HG03565 (cell line): ENCODE measurements at regions not wholly inside any gene's neighbourhood (a gene's known extent, or its start where the extent isn't known, plus 50 kb on each side); places are given as distances from the start of the nearest gene placed in this dataset.
A peak's percentile ranks its signal among the peaks of the same experiment; 100 is the strongest.

Experiments used
- ATAC-seq: cut with Tn5 transposase; IDR thresholded peaks from one replicate; pipeline ENCODE4 v1.9.1; 2021; ENCODE audit warnings: mild to moderate bottlenecking, moderate library complexity; ENCODE audit not compliant: unreplicated experiment

- ATAC-seq: no peak
Measured at GRCh38 chr3:30350011-30350410, 256.4 kb upstream of the TGFBR2 start.

GRCh38 chr3:30350901-30351300 is 255.5 kb upstream of the TGFBR2 start:
- no peak for ATAC-seq

- ATAC-seq: no peak
Measured at GRCh38 chr3:30352410-30353318, 253.7 kb upstream of the TGFBR2 start.

- peak; percentile 99 for ATAC-seq
Measured at GRCh38 chr3:30353711-30354467, 252.5 kb upstream of the TGFBR2 start.

- no peak for ATAC-seq
Measured at GRCh38 chr3:30354513-30354912, 251.9 kb upstream of the TGFBR2 start.

GRCh38 chr3:30354972-30355371 is 251.4 kb upstream of the TGFBR2 start:
- no peak for ATAC-seq

GRCh38 chr3:30355622-30356021 is 250.8 kb upstream of the TGFBR2 start:
- no peak for ATAC-seq

- no peak for ATAC-seq
Measured at GRCh38 chr3:30356866-30357753, 249.3 kb upstream of the TGFBR2 start.

- no peak for ATAC-seq
Measured at GRCh38 chr3:30357897-30358296, 248.5 kb upstream of the TGFBR2 start.

GRCh38 chr3:30358871-30359270 is 247.5 kb upstream of the TGFBR2 start:
- no peak for ATAC-seq

GRCh38 chr3:30368978-30369377 is 237.4 kb upstream of the TGFBR2 start:
- no peak for ATAC-seq

GRCh38 chr3:30370681-30371271 is 235.6 kb upstream of the TGFBR2 start:
- ATAC-seq: no peak

- no peak for ATAC-seq
Measured at GRCh38 chr3:30372837-30373236, 233.6 kb upstream of the TGFBR2 start.

- no peak for ATAC-seq
Measured at GRCh38 chr3:30384546-30385072, 221.8 kb upstream of the TGFBR2 start.

GRCh38 chr3:30393079-30393478 is 213.3 kb upstream of the TGFBR2 start:
- no peak for ATAC-seq

- no peak for ATAC-seq
Measured at GRCh38 chr3:30397030-30397429, 209.4 kb upstream of the TGFBR2 start.

GRCh38 chr3:30399394-30400181 is 206.8 kb upstream of the TGFBR2 start:
- ATAC-seq: no peak

GRCh38 chr3:30400926-30401325 is 205.5 kb upstream of the TGFBR2 start:
- no peak for ATAC-seq

- no peak for ATAC-seq
Measured at GRCh38 chr3:30401971-30402370, 204.4 kb upstream of the TGFBR2 start.

- ATAC-seq: no peak
Measured at GRCh38 chr3:30407651-30408050, 198.8 kb upstream of the TGFBR2 start.
